Neural progenitor cell (in vitro differentiated cells): ENCODE measurements at regions not wholly inside any gene's neighbourhood (a gene's known extent, or its start where the extent isn't known, plus 50 kb on each side); places are given as distances from the start of the nearest gene placed in this dataset.
"Not testable (repeated sequence)": the region's sequence is repeated elsewhere in the genome, so short reads cannot be mapped to it uniquely, and the experiment has no call there.

Experiments used
- EZH2 ChIP-seq: fragments of 200-600 bp; sonication (generic); IDR thresholded peaks from 2 replicates; pipeline ENCODE4 v1.6.1; 2017; ENCODE audit warnings: antibody characterized with exemption, mild to moderate bottlenecking, moderate library complexity
- EZH2phosphoT487 ChIP-seq: fragments of 200-600 bp; sonication (generic); IDR thresholded peaks from 2 replicates; pipeline ENCODE4 v1.6.1; 2017; ENCODE audit warnings: antibody characterized with exemption

- not testable (repeated sequence) for TF ChIP-seq EZH2phosphoT487, EZH2
Observed at GRCh38 chr11:44371042-44371441, 61.1 kb upstream of the ALX4 start.
